H9 (cell line): ENCODE measurements at regions not wholly inside any gene's neighbourhood (a gene's known extent, or its start where the extent isn't known, plus 50 kb on each side); places are given as distances from the start of the nearest gene placed in this dataset.

ENCODE experiments used
- DNase-seq: peaks from one replicate; pipeline ENCODE4 v3.0.0-alpha.2; 2017
- H2AFZ ChIP-seq: one replicate; pipeline ENCODE4 v1.6.1; 2013; ENCODE audit warnings: mild to moderate bottlenecking, low read length, control low read depth, moderate library complexity
- H2AK5ac ChIP-seq: 2 replicates; pipeline ENCODE4 v1.6.1; 2013; ENCODE audit warnings: low read length, control low read depth, mixed read lengths; ENCODE audit not compliant: insufficient read length
- H2BK120ac ChIP-seq: one replicate; pipeline ENCODE4 v1.6.1; 2013; ENCODE audit warnings: low read depth, mild to moderate bottlenecking, low read length, control low read depth, inconsistent platforms; ENCODE audit not compliant: poor library complexity, severe bottlenecking
- H2BK12ac ChIP-seq: 2 replicates; pipeline ENCODE4 v1.6.1; 2013; ENCODE audit warnings: low read length, control low read depth, mixed read lengths, low read depth; ENCODE audit not compliant: insufficient read length
- H2BK15ac ChIP-seq: 2 replicates; pipeline ENCODE4 v1.6.1; 2013; ENCODE audit warnings: low read depth, low read length, control low read depth
- H2BK20ac ChIP-seq: one replicate; pipeline ENCODE4 v1.6.1; 2013; ENCODE audit warnings: low read depth, mild to moderate bottlenecking, low read length, control low read depth, inconsistent platforms; ENCODE audit not compliant: poor library complexity, severe bottlenecking
- H2BK5ac ChIP-seq: 2 replicates; pipeline ENCODE4 v1.6.1; 2013; ENCODE audit warnings: low read length, control low read depth, mixed read lengths; ENCODE audit not compliant: insufficient read length
- H3K14ac ChIP-seq: 2 replicates; pipeline ENCODE4 v1.6.1; 2013; ENCODE audit warnings: low read length, control low read depth; ENCODE audit not compliant: insufficient read depth
- H3K18ac ChIP-seq: 2 replicates; pipeline ENCODE4 v1.6.1; 2013; ENCODE audit warnings: low read depth, mild to moderate bottlenecking, mixed read lengths, low read length, control low read depth; ENCODE audit not compliant: insufficient read length
- H3K23ac ChIP-seq: 2 replicates; pipeline ENCODE4 v1.6.1; 2013; ENCODE audit warnings: low read length, control low read depth, mixed read lengths, low read depth; ENCODE audit not compliant: insufficient read length
- H3K23me2 ChIP-seq: 2 replicates; pipeline ENCODE4 v1.6.1; 2013; ENCODE audit warnings: low read depth, mild to moderate bottlenecking, mixed read lengths, low read length, control low read depth; ENCODE audit not compliant: insufficient read length, poor library complexity, severe bottlenecking
- H3K27ac ChIP-seq: 2 replicates; pipeline ENCODE4 v1.5.1; 2013; ENCODE audit warnings: low read length, control low read depth, mixed read lengths, low read depth; ENCODE audit not compliant: insufficient read length
- H3K27me3 ChIP-seq: 2 replicates; pipeline ENCODE4 v1.6.1; 2013; ENCODE audit warnings: low read length, control low read depth, inconsistent platforms; ENCODE audit not compliant: insufficient read depth
- H3K4ac ChIP-seq: 2 replicates; pipeline ENCODE4 v1.6.1; 2013; ENCODE audit warnings: low read depth, mild to moderate bottlenecking, control low read depth, inconsistent platforms, low read length, moderate library complexity
- H3K4me1 ChIP-seq: 2 replicates; pipeline ENCODE4 v1.6.1; 2013; ENCODE audit warnings: low read length, control low read depth, inconsistent platforms; ENCODE audit not compliant: insufficient read depth
- H3K4me2 ChIP-seq: 2 replicates; pipeline ENCODE4 v1.6.1; 2013; ENCODE audit warnings: low read length, control low read depth, mixed read lengths; ENCODE audit not compliant: insufficient read length, insufficient read depth
- H3K56ac ChIP-seq: 2 replicates; pipeline ENCODE4 v1.6.1; 2013; ENCODE audit warnings: low read depth, mild to moderate bottlenecking, mixed read lengths, low read length, control low read depth; ENCODE audit not compliant: insufficient read length
- H3K79me1 ChIP-seq: 2 replicates; pipeline ENCODE4 v1.6.1; 2013; ENCODE audit warnings: low read depth, mild to moderate bottlenecking, moderate library complexity, low read length, control low read depth, inconsistent platforms; ENCODE audit not compliant: insufficient read depth, poor library complexity, severe bottlenecking
- H3K79me2 ChIP-seq: 2 replicates; pipeline ENCODE4 v1.6.1; 2013; ENCODE audit warnings: low read length, control low read depth, inconsistent platforms; ENCODE audit not compliant: insufficient read depth
- H3K9ac ChIP-seq: 2 replicates; pipeline ENCODE4 v1.6.1; 2013; ENCODE audit warnings: low read length, control low read depth, mixed read lengths; ENCODE audit not compliant: insufficient read length; ENCODE audit errors: extremely low read depth
- H3K9me3 ChIP-seq: one replicate; pipeline ENCODE4 v1.6.1; 2013; ENCODE audit warnings: low read depth, low read length, inconsistent platforms; ENCODE audit not compliant: control insufficient read depth
- H3T11ph ChIP-seq: one replicate; pipeline ENCODE4 v1.6.1; 2013; ENCODE audit warnings: mild to moderate bottlenecking, low read length, control low read depth, inconsistent platforms
- H4K20me1 ChIP-seq: one replicate; pipeline ENCODE4 v1.6.1; 2013; ENCODE audit not compliant: control insufficient read depth, insufficient read length, insufficient read depth
- H4K5ac ChIP-seq: 2 replicates; pipeline ENCODE4 v1.6.1; 2013; ENCODE audit warnings: low read depth, mild to moderate bottlenecking, mixed read lengths, low read length, control low read depth; ENCODE audit not compliant: insufficient read length
- H4K8ac ChIP-seq: replicated peaks from 2 replicates; pipeline ENCODE4 v1.6.1; 2013; ENCODE audit warnings: low read length, control low read depth, mixed read lengths, low read depth; ENCODE audit not compliant: insufficient read length
- H4K91ac ChIP-seq: 2 replicates; pipeline ENCODE4 v1.6.1; 2013; ENCODE audit warnings: low read depth, mild to moderate bottlenecking, moderate library complexity, mixed read lengths, low read length, control low read depth; ENCODE audit not compliant: insufficient read length
- H3K27ac Mint-ChIP-seq, 3 experiments: 2 replicates in 2 of 3; 3 replicates in 1 of 3; pipeline ENCODE4 v1.8.0; 2020 to 2021; ENCODE audit warnings: mixed read lengths in 3 of 3, mild to moderate bottlenecking in 1 of 3, moderate library complexity in 1 of 3
- H3K27me3 Mint-ChIP-seq: 2 replicates; pipeline ENCODE4 v1.8.0; 2021; ENCODE audit warnings: low read depth, mild to moderate bottlenecking, moderate library complexity, mixed read lengths
- H3K36me3 Mint-ChIP-seq, 3 experiments: 2 replicates in 2 of 3; 3 replicates in 1 of 3; pipeline ENCODE4 v1.8.0; 2020 to 2021; ENCODE audit warnings: low read depth in 3 of 3, mixed read lengths in 3 of 3; ENCODE audit not compliant: insufficient read depth in 1 of 3
- H3K4me1 Mint-ChIP-seq, 2 experiments: 2 replicates each; pipeline ENCODE4 v1.8.0; 2020; ENCODE audit warnings: mixed read lengths in 2 of 2
- H3K4me3 Mint-ChIP-seq, 2 experiments: 2 replicates in 1 of 2; 3 replicates in 1 of 2; pipeline ENCODE4 v1.8.0; 2020 to 2021; ENCODE audit warnings: mild to moderate bottlenecking in 2 of 2, mixed read lengths in 2 of 2, moderate library complexity in 1 of 2
- H3K9me3 Mint-ChIP-seq, 2 experiments: 2 replicates in 1 of 2; 3 replicates in 1 of 2; pipeline ENCODE4 v1.8.0; 2020; ENCODE audit warnings: mild to moderate bottlenecking in 2 of 2, mixed read lengths in 2 of 2, moderate library complexity in 1 of 2
- WGBS: extraction: QIAGEN DNeasy Blood & Tissue Kit; methylation state at CpG from one replicate; pipeline ENCODE4 v1.1.7; 2013; ENCODE audit warnings: missing lambda C conversion rate, low lambda C conversion rate, mixed read lengths; ENCODE audit not compliant: insufficient read length; ENCODE audit errors: extremely low coverage; 5-methylcytosine and 5-hydroxymethylcytosine counted together
- TF ChIP-seq, protein P1 (sequence below): fragments of 200-600 bp; sonication (generic); conservative IDR thresholded peaks from 3 replicates; pipeline ENCODE4 v1.8.0; 2021; ENCODE audit warnings: antibody characterized with exemption, mild to moderate bottlenecking

GRCh38 chr21:38721055-38721454 is 84.7 kb upstream of the ETS2 start:
- H3K4me3 Mint-ChIP-seq = no peak overlapping the region
- peaks cover 0 to 11% (median 0%) of the 10 kb centered on the region in 3 experiments; a peak in 1 of 7 replicates for H3K36me3 Mint-ChIP-seq
- Histone ChIP-seq H3T11ph (no peak overlapping the region), H3K27me3 (no peaks in the 10 kb centered on the region), H4K20me1 (no peaks in the 10 kb centered on the region), H3K79me1 (no peaks in the 10 kb centered on the region), H3K56ac (no peak overlapping the region), H3K4ac (no peak overlapping the region), H2BK120ac (no peak overlapping the region), H2BK5ac (no peak overlapping the region), H4K5ac (no peak overlapping the region), H3K23ac (no peak overlapping the region), H3K18ac (no peak overlapping the region), H3K23me2 (no peaks in the 10 kb centered on the region), H3K14ac (no peak overlapping the region), H4K8ac (no peak overlapping the region), H2AK5ac (no peak overlapping the region), H3K9ac (no peak overlapping the region), H2BK12ac (no peak overlapping the region), H2AFZ (no peak overlapping the region), H3K79me2 (no peaks in the 10 kb centered on the region), H3K9me3 (no peaks in the 10 kb centered on the region), H2BK20ac (no peak overlapping the region), H2BK15ac (no peak overlapping the region), H4K91ac (no peak overlapping the region), H3K4me2 (no peak overlapping the region), H3K27ac (no peak overlapping the region), H3K4me1 (no peaks in the 10 kb centered on the region)
- H3K27ac Mint-ChIP-seq = peak overlapping the region in 1 of 3 experiments; percentile 59; a peak in 1 of 7 replicates
- TF ChIP-seq, protein P1, sequence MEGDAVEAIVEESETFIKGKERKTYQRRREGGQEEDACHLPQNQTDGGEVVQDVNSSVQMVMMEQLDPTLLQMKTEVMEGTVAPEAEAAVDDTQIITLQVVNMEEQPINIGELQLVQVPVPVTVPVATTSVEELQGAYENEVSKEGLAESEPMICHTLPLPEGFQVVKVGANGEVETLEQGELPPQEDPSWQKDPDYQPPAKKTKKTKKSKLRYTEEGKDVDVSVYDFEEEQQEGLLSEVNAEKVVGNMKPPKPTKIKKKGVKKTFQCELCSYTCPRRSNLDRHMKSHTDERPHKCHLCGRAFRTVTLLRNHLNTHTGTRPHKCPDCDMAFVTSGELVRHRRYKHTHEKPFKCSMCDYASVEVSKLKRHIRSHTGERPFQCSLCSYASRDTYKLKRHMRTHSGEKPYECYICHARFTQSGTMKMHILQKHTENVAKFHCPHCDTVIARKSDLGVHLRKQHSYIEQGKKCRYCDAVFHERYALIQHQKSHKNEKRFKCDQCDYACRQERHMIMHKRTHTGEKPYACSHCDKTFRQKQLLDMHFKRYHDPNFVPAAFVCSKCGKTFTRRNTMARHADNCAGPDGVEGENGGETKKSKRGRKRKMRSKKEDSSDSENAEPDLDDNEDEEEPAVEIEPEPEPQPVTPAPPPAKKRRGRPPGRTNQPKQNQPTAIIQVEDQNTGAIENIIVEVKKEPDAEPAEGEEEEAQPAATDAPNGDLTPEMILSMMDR = no peak
- DNase-seq = peak; percentile 36
- no peaks in the 10 kb centered on the region for H3K27me3 Mint-ChIP-seq
- no CpG with 5 or more reads among the region's 6 CpGs for WGBS
- H3K9me3 Mint-ChIP-seq = peaks cover 9 to 11% of the 10 kb centered on the region in 2 experiments; a peak in 4 of 5 replicates
- peaks cover 4 to 9% of the 10 kb centered on the region in 2 experiments; a peak in 3 of 4 replicates for H3K4me1 Mint-ChIP-seq
